Progenitor cell of endocrine pancreas (in vitro differentiated cells): ENCODE measurements at regions not wholly inside any gene's neighbourhood (a gene's known extent, or its start where the extent isn't known, plus 50 kb on each side); places are given as distances from the start of the nearest gene placed in this dataset.

Source experiments
- DNase-seq: peaks from one replicate; pipeline ENCODE4 v3.0.0; 2021; ENCODE audit warnings: low spot score; ENCODE audit not compliant: unreplicated experiment
- H3K27ac Mint-ChIP-seq: 2 replicates; pipeline ENCODE4 v1.8.0; 2021; ENCODE audit warnings: mild to moderate bottlenecking, moderate library complexity, mixed read lengths
- H3K27me3 Mint-ChIP-seq: 2 replicates; pipeline ENCODE4 v1.8.0; 2021; ENCODE audit warnings: mixed read lengths
- H3K36me3 Mint-ChIP-seq: 2 replicates; pipeline ENCODE4 v1.8.0; 2022; ENCODE audit warnings: mixed read lengths; ENCODE audit not compliant: insufficient read depth
- H3K4me1 Mint-ChIP-seq: 2 replicates; pipeline ENCODE4 v1.8.0; 2021; ENCODE audit warnings: low read depth, mixed read lengths
- H3K4me3 Mint-ChIP-seq: 2 replicates; pipeline ENCODE4 v1.8.0; 2021; ENCODE audit warnings: low read depth, mild to moderate bottlenecking, moderate library complexity, mixed read lengths
- H3K9me3 Mint-ChIP-seq: 2 replicates; pipeline ENCODE4 v1.8.0; 2021; ENCODE audit warnings: low read depth, mixed read lengths
- CTCF ChIP-seq: fragments of 200-600 bp; sonication (generic); IDR thresholded peaks from one replicate; pipeline ENCODE4 v1.5.0; 2021; ENCODE audit warnings: antibody characterized with exemption, mild to moderate bottlenecking; ENCODE audit not compliant: unreplicated experiment

GRCh38 chr13:34108410-34108809, 290.5 kb downstream of the RFC3 start:
- peaks cover 3% of the 10 kb centered on the region for H3K9me3 Mint-ChIP-seq
- H3K27me3 Mint-ChIP-seq = no peaks in the 10 kb centered on the region
- no peak overlapping the region for H3K27ac Mint-ChIP-seq
- TF ChIP-seq CTCF = no peak
- H3K4me3 Mint-ChIP-seq = no peak overlapping the region
- H3K36me3 Mint-ChIP-seq = no peaks in the 10 kb centered on the region
- peaks cover 8% of the 10 kb centered on the region for H3K4me1 Mint-ChIP-seq
- DNase-seq = no peak

GRCh38 chr13:34114581-34114980, 296.6 kb downstream of the RFC3 start:
- Mint-ChIP-seq H3K4me1 (peaks cover 17% of the 10 kb centered on the region), H3K9me3 (peaks cover 9% of the 10 kb centered on the region), H3K4me3 (no peak overlapping the region)

GRCh38 chr13:34116651-34117050, 298.7 kb downstream of the RFC3 start:
- DNase-seq = no peak
- Mint-ChIP-seq H3K9me3 (peaks cover 20% of the 10 kb centered on the region), H3K36me3 (no peaks in the 10 kb centered on the region), H3K4me1 (peaks cover 17% of the 10 kb centered on the region), H3K4me3 (no peak overlapping the region), H3K27me3 (no peaks in the 10 kb centered on the region), H3K27ac (no peak overlapping the region)
- no peak for TF ChIP-seq CTCF

More at GRCh38 chr13:34114581-34114980, 296.6 kb downstream of the RFC3 start:
- Mint-ChIP-seq H3K36me3 (no peaks in the 10 kb centered on the region), H3K27ac (no peak overlapping the region), H3K27me3 (no peaks in the 10 kb centered on the region)
- TF ChIP-seq CTCF = no peak
- DNase-seq = no peak

- H3K27ac Mint-ChIP-seq = peak overlapping the region; percentile 68
- peaks cover 18% of the 10 kb centered on the region for H3K4me1 Mint-ChIP-seq
Measured at GRCh38 chr13:34124666-34125306, 306.8 kb downstream of the RFC3 start.

GRCh38 chr13:34127523-34127922, 309.6 kb downstream of the RFC3 start:
- H3K9me3 Mint-ChIP-seq = peaks cover 3% of the 10 kb centered on the region
- no peak overlapping the region for H3K27ac Mint-ChIP-seq
- H3K36me3 Mint-ChIP-seq = no peaks in the 10 kb centered on the region
- no peak for TF ChIP-seq CTCF
- no peak for DNase-seq
- peaks cover 16% of the 10 kb centered on the region for H3K4me1 Mint-ChIP-seq
- H3K4me3 Mint-ChIP-seq = no peak overlapping the region
- no peaks in the 10 kb centered on the region for H3K27me3 Mint-ChIP-seq

More at GRCh38 chr13:34124666-34125306, 306.8 kb downstream of the RFC3 start:
- peaks cover 14% of the 10 kb centered on the region for H3K9me3 Mint-ChIP-seq
- no peak for TF ChIP-seq CTCF
- no peaks in the 10 kb centered on the region for H3K27me3 Mint-ChIP-seq
- H3K4me3 Mint-ChIP-seq = no peak overlapping the region
- no peak for DNase-seq
- H3K36me3 Mint-ChIP-seq = no peaks in the 10 kb centered on the region
